ENCODE measurements at regions not wholly inside any gene's neighbourhood (a gene's known extent, or its start where the extent isn't known, plus 50 kb on each side); places are given as distances from the start of the nearest gene placed in this dataset.
"Not testable (repeated sequence)": the region's sequence is repeated elsewhere in the genome, so short reads cannot be mapped to it uniquely, and the experiment has no call there.

GRCh38 chr9:102405218-102405867 is 589.8 kb upstream of the CYLC2 start:
- FAIRE-seq, result no peak
- DNase-seq (ENCODE audit: low spot score), result no peak

GRCh38 chr9:102403514-102403913 is 591.6 kb upstream of the CYLC2 start:
- DNase-seq (ENCODE audit: low spot score), result no peak
- FAIRE-seq, result no peak

- no peak for FAIRE-seq
- DNase-seq (ENCODE audit: low spot score), result no peak
Observed at GRCh38 chr9:102398205-102398604, 596.9 kb upstream of the CYLC2 start.

- not testable (repeated sequence) for FAIRE-seq; DNase-seq (ENCODE audit: low spot score)
Observed at GRCh38 chr9:102385620-102386019, 609.5 kb upstream of the CYLC2 start.

GRCh38 chr9:102362470-102363132 is 624.2 kb upstream of the GRIN3A start:
- FAIRE-seq, result no peak
- DNase-seq (ENCODE audit: low spot score), result no peak

GRCh38 chr9:102360846-102361245 is 622.4 kb upstream of the GRIN3A start:
- FAIRE-seq (no peak), DNase-seq (ENCODE audit: low spot score) (no peak)

- no peak for DNase-seq (ENCODE audit: low spot score)
- FAIRE-seq, result no peak
Observed at GRCh38 chr9:102355982-102356381, 617.5 kb upstream of the GRIN3A start.

- DNase-seq (ENCODE audit: low spot score) (no peak), FAIRE-seq (no peak)
Observed at GRCh38 chr9:102354041-102354440, 615.6 kb upstream of the GRIN3A start.

- DNase-seq (ENCODE audit: low spot score); FAIRE-seq: not testable (repeated sequence)
Observed at GRCh38 chr9:102337471-102337870, 599.0 kb upstream of the GRIN3A start.

GRCh38 chr9:102309379-102309778 is 570.9 kb upstream of the GRIN3A start:
- no peak for FAIRE-seq
- no peak for DNase-seq (ENCODE audit: low spot score)

GRCh38 chr9:102295188-102295587 is 556.7 kb upstream of the GRIN3A start:
- FAIRE-seq (no peak), DNase-seq (ENCODE audit: low spot score) (no peak)

- DNase-seq (ENCODE audit: low spot score) (no peak), FAIRE-seq (no peak)
Observed at GRCh38 chr9:102273952-102274351, 535.5 kb upstream of the GRIN3A start.

GRCh38 chr9:102253099-102253498 is 514.7 kb upstream of the GRIN3A start:
- no peak for FAIRE-seq
- DNase-seq (ENCODE audit: low spot score), result no peak

GRCh38 chr9:102244916-102245315 is 506.5 kb upstream of the GRIN3A start:
- FAIRE-seq (no peak), DNase-seq (ENCODE audit: low spot score) (no peak)

GRCh38 chr9:102237520-102237919 is 499.1 kb upstream of the GRIN3A start:
- no peak for FAIRE-seq
- no peak for DNase-seq (ENCODE audit: low spot score)

- FAIRE-seq, result no peak
- no peak for DNase-seq (ENCODE audit: low spot score)
Observed at GRCh38 chr9:102237094-102237493, 498.6 kb upstream of the GRIN3A start.

- not testable (repeated sequence) for FAIRE-seq
Observed at GRCh38 chr9:102227416-102227815, 489.0 kb upstream of the GRIN3A start.

GRCh38 chr9:102225841-102226441 is 487.5 kb upstream of the GRIN3A start:
- FAIRE-seq (no peak), DNase-seq (ENCODE audit: low spot score) (no peak)

More at GRCh38 chr9:102227416-102227815, 489.0 kb upstream of the GRIN3A start:
- DNase-seq (ENCODE audit: low spot score), result not testable (repeated sequence)

- FAIRE-seq; DNase-seq (ENCODE audit: low spot score): not testable (repeated sequence)
Observed at GRCh38 chr9:102223320-102224136, 485.1 kb upstream of the GRIN3A start.

GRCh38 chr9:102209176-102209575 is 470.7 kb upstream of the GRIN3A start:
- FAIRE-seq, result no peak
- DNase-seq (ENCODE audit: low spot score), result no peak

GRCh38 chr9:102206432-102206831 is 468.0 kb upstream of the GRIN3A start:
- FAIRE-seq (no peak), DNase-seq (ENCODE audit: low spot score) (no peak)

- no peak for DNase-seq (ENCODE audit: low spot score)
Observed at GRCh38 chr9:102205251-102205650, 466.8 kb upstream of the GRIN3A start.

More at GRCh38 chr9:102205251-102205650, 466.8 kb upstream of the GRIN3A start:
- no peak for FAIRE-seq

All from urothelium cell line (cell line).